ENCODE measurements at regions not wholly inside any gene's neighbourhood (a gene's known extent, or its start where the extent isn't known, plus 50 kb on each side); places are given as distances from the start of the nearest gene placed in this dataset.

GRCh38 chr17:56739376-56739775, 94.3 kb downstream of the C17orf67 start:
- FAIRE-seq (no peak), DNase-seq (ENCODE audit: low read depth, low spot score) (no peak)
- Histone ChIP-seq H3K4me3 (replicated peaks in 1 of 3; ENCODE audit: insufficient read depth in 1 of 3, low read depth in 1 of 3, low read length in 3 of 3) (no peak overlapping the region), H3K9me3 (replicated peaks; ENCODE audit: control insufficient read depth, insufficient read depth, low read length) (no peaks in the 10 kb centered on the region), H3K36me3 (ENCODE audit: control insufficient read depth in 2 of 2, extremely low read depth in 1 of 2, insufficient read depth in 2 of 2, low read length in 2 of 2) (no peaks in the 10 kb centered on the region), H3K9ac (replicated peaks; ENCODE audit: extremely low read depth, insufficient read depth, low read length) (no peak overlapping the region), H3K79me2 (ENCODE audit: control insufficient read depth, insufficient read depth, low read length) (no peaks in the 10 kb centered on the region), H3K27ac (ENCODE audit: insufficient read depth, low read depth, low read length) (no peak overlapping the region), H3K4me1 (ENCODE audit: control insufficient read depth, extremely low read depth, insufficient read depth, low read length) (no peaks in the 10 kb centered on the region), H3K9me1 (replicated peaks; ENCODE audit: control insufficient read depth, extremely low read depth, insufficient read depth, low read length) (no peaks in the 10 kb centered on the region), H3K4me2 (ENCODE audit: insufficient read depth, low read length) (no peak overlapping the region), H2AFZ (ENCODE audit: low read depth, low read length) (no peak overlapping the region), H4K20me1 (replicated peaks; ENCODE audit: control insufficient read depth, extremely low read depth, insufficient read depth, low read length) (no peaks in the 10 kb centered on the region), H3K27me3 (ENCODE audit: control insufficient read depth in 2 of 2, insufficient read depth in 2 of 2, low read length in 2 of 2) (peaks cover 7 to 11% of the 10 kb centered on the region in 2 experiments)
- no TSS peak for BruUV-seq (replicated peaks)
- ChIA-PET CTCF (interaction anchor here (0.8 to 3.3 kb wide), 2 partner anchors 12 to 23 kb away, joined by 3 to 15 read pairs; no protein-coding TSS in a partner anchor), POLR2A (no interaction called here)
- no peak for TF ChIP-seq POLR2AphosphoS5 (IDR thresholded peaks at IDR 0.05; ENCODE audit: insufficient read depth, low read depth, low read length)
- intact Hi-C loops (cut with micrococcal nuclease), result no loop called here
- dilution Hi-C loops (cut with MboI; ENCODE audit: extremely low pct_ligation_motif_present, low sequenced_read_pairs), result no loop called here

DNA sequence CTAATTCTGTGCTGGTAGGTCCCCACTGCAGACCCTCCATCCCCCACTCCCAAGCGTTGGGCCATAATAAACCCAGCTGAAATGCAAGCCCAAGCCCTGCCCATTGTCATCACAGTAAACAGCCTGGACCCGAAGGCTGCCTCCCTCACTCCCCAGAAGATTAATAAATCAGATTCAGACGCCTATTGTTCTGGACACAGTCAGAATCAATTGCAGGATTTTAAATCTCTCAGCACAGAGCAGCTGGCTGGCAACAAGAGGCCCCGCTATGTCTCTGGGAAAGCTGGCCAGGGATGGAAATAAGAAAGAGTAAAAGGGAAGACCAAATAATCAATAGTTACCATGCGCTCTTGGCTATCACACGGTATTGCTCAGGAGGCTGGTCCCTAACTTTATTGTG, 93.9 kb downstream of the C17orf67 start:
- peaks cover 7 to 11% of the 10 kb centered on the region in 2 experiments for H3K27me3 ChIP-seq (ENCODE audit: control insufficient read depth in 2 of 2, insufficient read depth in 2 of 2, low read length in 2 of 2)
- no peaks in the 10 kb centered on the region for H3K9me1 ChIP-seq (replicated peaks; ENCODE audit: control insufficient read depth, extremely low read depth, insufficient read depth, low read length)
- H4K20me1 ChIP-seq (replicated peaks; ENCODE audit: control insufficient read depth, extremely low read depth, insufficient read depth, low read length), result no peaks in the 10 kb centered on the region
- ChIA-PET CTCF (interaction anchor here (0.8 to 3.3 kb wide), 2 partner anchors 11 to 24 kb away, joined by 3 to 15 read pairs; no protein-coding TSS in a partner anchor), POLR2A (no interaction called here)
- BruUV-seq (replicated peaks), result no TSS peak
- no peak overlapping the region for H3K27ac ChIP-seq (ENCODE audit: insufficient read depth, low read depth, low read length)
- FAIRE-seq (no peak), DNase-seq (ENCODE audit: low read depth, low spot score) (no peak)
- dilution Hi-C loops (cut with MboI; ENCODE audit: extremely low pct_ligation_motif_present, low sequenced_read_pairs) (no loop called here), intact Hi-C loops (cut with micrococcal nuclease) (no loop called here)
- no peak overlapping the region for H3K4me2 ChIP-seq (ENCODE audit: insufficient read depth, low read length)
- no peaks in the 10 kb centered on the region for H3K4me1 ChIP-seq (ENCODE audit: control insufficient read depth, extremely low read depth, insufficient read depth, low read length)
- H2AFZ ChIP-seq (ENCODE audit: low read depth, low read length), result no peak overlapping the region
- TF ChIP-seq POLR2A (IDR thresholded peaks at IDR 0.05; ENCODE audit: low read depth, low read length), result no peak
- TF ChIP-seq EZH2 (IDR thresholded peaks at IDR 0.05; ENCODE audit: borderline replicate concordance, low read depth, low read length, severe bottlenecking), result no peak
- TF ChIP-seq JUN (IDR thresholded peaks at IDR 0.05; ENCODE audit: borderline replicate concordance, insufficient read depth, insufficient read length, low read depth), result no peak
- TF ChIP-seq, protein P1, sequence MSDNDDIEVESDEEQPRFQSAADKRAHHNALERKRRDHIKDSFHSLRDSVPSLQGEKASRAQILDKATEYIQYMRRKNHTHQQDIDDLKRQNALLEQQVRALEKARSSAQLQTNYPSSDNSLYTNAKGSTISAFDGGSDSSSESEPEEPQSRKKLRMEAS (IDR thresholded peaks at IDR 0.05; ENCODE audit: insufficient read depth, insufficient read length), result no peak
- TF ChIP-seq FOS (IDR thresholded peaks at IDR 0.05; ENCODE audit: borderline replicate concordance, insufficient read depth, low read length), result no peak
- TF ChIP-seq GATA2 (IDR thresholded peaks at IDR 0.05; ENCODE audit: insufficient read depth, insufficient read length, low read depth, low read length), result no peak
- TF ChIP-seq POLR2AphosphoS5 (IDR thresholded peaks at IDR 0.05; ENCODE audit: insufficient read depth, low read depth, low read length), result no peak
- TF ChIP-seq, protein P2, sequence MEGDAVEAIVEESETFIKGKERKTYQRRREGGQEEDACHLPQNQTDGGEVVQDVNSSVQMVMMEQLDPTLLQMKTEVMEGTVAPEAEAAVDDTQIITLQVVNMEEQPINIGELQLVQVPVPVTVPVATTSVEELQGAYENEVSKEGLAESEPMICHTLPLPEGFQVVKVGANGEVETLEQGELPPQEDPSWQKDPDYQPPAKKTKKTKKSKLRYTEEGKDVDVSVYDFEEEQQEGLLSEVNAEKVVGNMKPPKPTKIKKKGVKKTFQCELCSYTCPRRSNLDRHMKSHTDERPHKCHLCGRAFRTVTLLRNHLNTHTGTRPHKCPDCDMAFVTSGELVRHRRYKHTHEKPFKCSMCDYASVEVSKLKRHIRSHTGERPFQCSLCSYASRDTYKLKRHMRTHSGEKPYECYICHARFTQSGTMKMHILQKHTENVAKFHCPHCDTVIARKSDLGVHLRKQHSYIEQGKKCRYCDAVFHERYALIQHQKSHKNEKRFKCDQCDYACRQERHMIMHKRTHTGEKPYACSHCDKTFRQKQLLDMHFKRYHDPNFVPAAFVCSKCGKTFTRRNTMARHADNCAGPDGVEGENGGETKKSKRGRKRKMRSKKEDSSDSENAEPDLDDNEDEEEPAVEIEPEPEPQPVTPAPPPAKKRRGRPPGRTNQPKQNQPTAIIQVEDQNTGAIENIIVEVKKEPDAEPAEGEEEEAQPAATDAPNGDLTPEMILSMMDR (IDR thresholded peaks at IDR 0.05; ENCODE audit: extremely low read depth in 1 of 2, insufficient read depth in 1 of 2, low read depth in 1 of 2, low read length in 2 of 2), result no peak
- no peak for TF ChIP-seq MYC (IDR thresholded peaks at IDR 0.05; ENCODE audit: low read depth, low read length)
- H3K9me3 ChIP-seq (replicated peaks; ENCODE audit: control insufficient read depth, insufficient read depth, low read length), result no peaks in the 10 kb centered on the region
- H3K36me3 ChIP-seq (ENCODE audit: control insufficient read depth in 2 of 2, extremely low read depth in 1 of 2, insufficient read depth in 2 of 2, low read length in 2 of 2), result no peaks in the 10 kb centered on the region
- H3K9ac ChIP-seq (replicated peaks; ENCODE audit: extremely low read depth, insufficient read depth, low read length), result no peak overlapping the region
- no peak overlapping the region for H3K4me3 ChIP-seq (replicated peaks in 1 of 3; ENCODE audit: insufficient read depth in 1 of 3, low read depth in 1 of 3, low read length in 3 of 3)
- H3K79me2 ChIP-seq (ENCODE audit: control insufficient read depth, insufficient read depth, low read length), result no peaks in the 10 kb centered on the region
